ENCODE measurements at regions not wholly inside any gene's neighbourhood (a gene's known extent, or its start where the extent isn't known, plus 50 kb on each side); places are given as distances from the start of the nearest gene placed in this dataset.
"Not testable (repeated sequence)": the region's sequence is repeated elsewhere in the genome, so short reads cannot be mapped to it uniquely, and the experiment has no call there.

DNA sequence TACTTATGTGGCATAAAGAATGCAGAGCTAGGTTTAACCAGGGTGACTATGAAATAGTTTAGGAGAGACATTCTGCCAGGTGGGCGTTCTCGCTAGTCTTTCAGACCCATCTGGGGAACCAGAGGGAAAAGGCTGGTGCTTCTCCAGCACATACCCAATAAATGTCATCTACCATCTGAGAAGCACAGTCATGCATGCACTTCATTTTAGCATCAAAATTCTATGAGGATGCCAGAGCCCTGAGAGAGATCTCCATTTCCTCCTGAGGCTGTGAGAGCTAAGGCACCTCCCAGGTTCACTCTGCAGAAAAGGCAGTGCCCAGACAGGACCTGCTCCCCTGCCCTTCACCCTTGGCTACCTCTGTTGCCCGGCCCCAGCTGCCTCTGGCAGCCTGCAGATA is 196.2 kb upstream of the PRNP start:
- intact Hi-C loops (cut with DNase I) = no loop called here
- DNase-seq = no peak
- no peak for ATAC-seq (ENCODE audit: poor library complexity)

DNA sequence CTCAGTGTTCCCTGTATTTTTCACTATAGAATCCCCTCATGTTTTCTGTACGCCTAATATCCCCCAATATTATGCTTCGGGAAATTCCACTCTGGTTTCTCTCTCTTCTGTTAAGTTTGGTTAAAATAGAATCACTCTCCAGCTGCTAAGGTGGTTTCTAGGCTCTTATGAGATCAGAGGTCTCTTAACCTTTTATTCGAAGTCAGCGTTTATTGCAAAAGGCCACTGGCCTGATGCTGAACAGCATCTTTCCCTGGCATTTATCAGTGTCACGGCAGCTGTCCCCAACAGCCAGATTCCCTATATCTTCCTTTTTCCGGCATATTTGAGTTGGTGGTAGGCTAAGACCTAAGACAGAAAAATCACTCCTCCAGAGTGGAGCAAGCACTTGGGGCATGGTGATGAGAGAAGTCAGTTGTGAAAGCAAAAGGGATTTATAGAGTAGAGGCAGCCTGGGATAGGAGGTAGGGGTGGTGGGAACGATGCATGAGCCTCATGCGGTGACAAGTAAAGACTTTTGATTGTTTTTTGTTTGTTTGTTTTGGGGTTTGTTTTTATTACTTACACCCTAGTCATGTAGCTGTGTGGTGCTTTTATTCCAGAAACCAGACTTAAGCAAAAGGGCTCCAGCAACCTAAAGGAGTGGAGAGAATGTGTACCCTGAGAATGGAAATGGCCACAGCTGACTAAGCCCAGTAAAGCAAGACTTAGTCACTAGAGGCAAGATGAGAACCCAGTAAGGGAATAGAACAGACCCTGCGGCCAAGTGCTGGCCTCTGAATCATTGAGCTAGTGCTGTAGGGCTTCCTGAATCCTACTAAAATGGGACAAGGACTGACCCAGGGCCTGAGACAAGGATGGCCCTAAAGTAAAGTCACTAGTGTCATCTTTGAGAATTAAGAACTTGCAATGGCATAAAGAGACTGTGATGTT is 197.6 kb upstream of the PRNP start:
- no peak for ATAC-seq (ENCODE audit: poor library complexity)
- DNase-seq = no peak
- intact Hi-C loops (cut with DNase I) = no loop called here

DNA sequence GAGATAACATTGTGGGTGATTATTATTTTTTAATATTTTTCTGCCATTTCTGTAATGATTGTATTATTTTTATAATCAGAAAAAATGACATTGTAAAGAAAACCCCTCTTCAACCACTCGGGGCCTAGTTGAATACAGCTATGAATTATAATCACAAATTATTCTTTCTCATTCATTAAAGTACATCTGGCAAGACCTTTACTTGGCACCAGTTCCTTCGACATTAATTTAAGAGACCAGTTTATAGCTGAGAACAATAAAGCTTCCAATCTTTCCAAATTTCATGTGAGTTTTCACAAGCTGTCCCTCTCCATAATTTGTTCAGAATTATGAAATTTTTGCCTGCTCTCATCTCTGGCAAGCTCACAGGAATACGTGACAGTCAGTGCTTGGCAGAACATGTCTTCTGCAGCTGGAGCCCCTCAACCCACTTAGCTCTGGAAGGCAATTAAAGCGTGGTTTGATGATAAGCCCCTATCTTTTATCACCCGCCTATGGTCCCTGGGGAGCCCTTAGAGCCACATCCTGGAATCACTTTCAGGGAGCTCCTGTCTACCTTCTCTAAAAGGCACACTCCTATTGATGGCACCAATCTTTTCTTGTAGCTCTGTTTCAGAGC is 201.8 kb upstream of the PRNP start:
- intact Hi-C loops (cut with DNase I) = no loop called here
- ATAC-seq (ENCODE audit: poor library complexity) (no peak), DNase-seq (no peak)

DNA sequence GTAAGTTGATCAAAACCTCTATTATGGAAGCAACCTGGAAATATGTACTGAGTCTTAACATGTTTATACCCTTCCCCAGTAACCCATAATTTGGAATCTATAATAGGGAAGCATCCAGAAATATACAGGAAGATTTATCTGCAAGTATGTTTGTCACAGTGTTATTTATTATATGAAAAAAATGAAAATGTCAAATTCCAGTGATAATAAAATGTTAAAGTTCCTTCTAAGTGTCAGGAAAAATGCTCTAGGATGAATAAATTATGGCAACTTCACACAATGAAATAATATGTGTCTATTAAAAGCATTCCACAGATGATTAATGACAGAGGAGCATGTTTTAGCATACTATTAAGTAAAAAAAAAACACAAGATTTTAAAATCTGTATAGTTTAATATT is 202.3 kb upstream of the PRNP start:
- DNase-seq (no peak), ATAC-seq (ENCODE audit: poor library complexity) (no peak)
- intact Hi-C loops (cut with DNase I) = no loop called here

DNA sequence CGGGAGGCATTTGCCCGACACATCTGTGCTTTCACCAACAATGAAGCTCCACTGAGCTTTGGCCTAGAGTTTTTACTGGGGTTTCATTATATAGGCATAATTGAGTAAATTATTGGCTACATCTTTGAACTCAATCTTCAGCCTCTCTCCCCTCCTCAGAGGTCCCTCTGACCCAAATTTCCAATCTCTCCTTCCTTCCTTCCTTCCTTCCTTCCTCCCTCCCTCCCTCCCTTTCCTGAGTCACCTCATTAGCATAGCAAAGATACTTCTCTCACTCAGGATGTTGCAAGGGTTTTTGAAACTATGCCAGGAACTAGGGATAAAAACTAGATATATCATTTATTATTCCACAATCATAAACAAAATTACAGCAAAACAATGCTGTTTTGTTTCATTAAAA is 202.8 kb upstream of the PRNP start:
- intact Hi-C loops (cut with DNase I) = no loop called here
- ATAC-seq (ENCODE audit: poor library complexity) = no peak
- no peak for DNase-seq

DNA sequence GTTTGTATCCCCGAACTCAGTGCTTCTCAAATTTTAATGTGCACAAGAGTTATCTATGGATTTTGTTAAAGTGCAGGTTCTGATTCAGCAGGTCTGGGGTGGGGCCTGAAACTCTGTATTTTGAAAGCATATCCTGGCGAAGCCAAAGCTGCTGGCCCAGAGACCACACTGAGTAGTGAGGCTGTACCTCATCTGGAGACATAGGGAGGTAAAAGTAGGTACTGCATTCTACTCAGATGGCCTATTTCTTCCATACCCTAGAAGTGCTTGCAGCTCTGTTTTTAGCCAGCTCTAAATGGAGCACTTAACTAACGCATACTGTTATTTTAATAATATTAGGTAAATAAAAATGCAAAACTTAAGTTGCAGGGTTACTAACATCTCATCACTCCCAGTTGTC is 206.2 kb upstream of the PRNP start:
- intact Hi-C loops (cut with DNase I) = no loop called here

DNA sequence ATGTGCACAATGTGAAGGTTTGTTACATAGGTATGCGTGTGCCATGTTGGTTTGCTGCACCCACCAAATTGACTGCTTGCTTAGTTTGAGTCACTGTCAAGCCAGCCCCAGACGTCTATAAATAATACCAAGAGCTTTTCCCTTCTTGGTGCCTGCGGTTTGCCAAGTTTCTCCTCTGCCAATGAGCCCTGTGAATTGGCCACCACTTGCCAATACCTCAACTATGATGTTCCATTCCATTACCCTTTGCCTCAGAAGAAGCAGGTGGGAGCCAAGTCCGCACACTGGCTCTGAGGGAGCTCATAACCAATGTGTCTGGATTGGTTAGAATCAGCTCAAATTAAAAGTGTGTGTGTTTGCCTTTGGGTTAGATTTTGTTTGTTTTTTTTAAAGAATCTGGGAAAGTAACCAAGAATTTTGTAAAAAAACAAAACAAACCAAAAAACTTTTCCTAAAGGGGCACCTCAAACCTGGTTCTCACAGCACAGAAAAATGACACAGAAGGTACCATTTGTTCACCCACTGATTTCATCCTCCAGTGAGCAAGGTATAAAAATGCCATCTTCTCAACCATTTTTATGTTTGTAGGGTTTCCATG is 209.3 kb upstream of the PRNP start:
- no peak for DNase-seq
- intact Hi-C loops (cut with DNase I) = no loop called here
- ATAC-seq (ENCODE audit: poor library complexity) = peak; percentile 66

More for the DNA sequence above, 206.2 kb upstream of the PRNP start:
- no peak for DNase-seq
- no peak for ATAC-seq (ENCODE audit: poor library complexity)

DNA sequence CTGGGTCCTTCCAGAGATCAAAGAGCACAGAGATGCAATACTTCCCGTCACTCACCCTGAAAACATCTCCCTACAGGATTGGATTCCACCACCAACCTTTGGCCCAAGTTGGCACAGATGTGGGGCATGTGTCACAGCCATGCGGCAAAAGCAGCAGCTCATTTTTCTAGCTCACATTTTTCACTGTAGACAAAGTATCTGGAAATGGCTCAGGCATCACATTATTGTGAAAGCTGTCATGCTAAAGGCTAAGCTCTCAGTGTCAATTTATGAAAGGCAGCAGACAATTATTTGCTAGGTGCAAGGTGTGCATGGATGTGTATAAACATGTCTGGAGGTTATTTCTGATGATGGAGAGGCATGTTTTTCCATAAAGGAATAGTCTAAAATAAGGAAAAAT is 213.3 kb upstream of the PRNP start:
- DNase-seq = no peak
- intact Hi-C loops (cut with DNase I) = no loop called here
- ATAC-seq (ENCODE audit: poor library complexity) = no peak

DNA sequence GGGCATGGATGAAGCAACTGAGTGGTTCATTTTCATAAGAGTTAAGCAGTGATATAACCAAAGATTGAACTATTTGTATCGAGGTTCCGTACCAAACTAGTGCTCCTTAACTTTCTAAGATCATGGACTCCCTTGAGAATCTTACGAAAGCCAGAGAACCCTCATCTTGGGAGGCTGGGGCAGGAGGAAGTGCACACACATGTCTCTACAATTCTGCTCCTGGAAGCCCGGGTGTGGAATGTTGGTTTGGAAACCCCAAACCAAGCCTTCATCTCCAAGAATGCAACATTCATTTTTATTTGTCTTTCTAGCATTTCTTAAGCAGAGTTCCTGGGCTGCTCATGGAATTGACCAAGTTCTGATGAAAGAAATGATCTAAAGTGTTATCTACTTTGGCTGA is 215.0 kb upstream of the PRNP start:
- intact Hi-C loops (cut with DNase I) = no loop called here
- ATAC-seq (ENCODE audit: poor library complexity) = no peak

DNA sequence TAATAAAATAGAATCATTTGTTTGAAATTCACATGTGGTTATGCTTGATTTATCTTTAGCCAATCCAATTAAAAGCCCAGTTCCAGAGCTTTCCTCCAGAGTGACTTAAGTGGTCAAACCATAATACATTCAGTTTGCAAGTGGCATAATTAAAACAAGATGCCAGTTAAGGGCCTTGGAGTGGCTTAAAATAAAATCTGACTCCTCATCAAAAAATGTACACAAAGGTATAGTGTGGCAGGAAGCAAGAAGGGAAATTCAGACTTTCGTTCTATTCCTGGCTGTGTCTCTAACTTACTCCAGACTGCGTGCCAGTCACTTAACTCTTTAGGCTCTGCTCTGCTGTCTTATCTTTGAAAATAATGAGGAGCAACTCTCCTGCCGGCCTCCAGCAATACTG is 215.9 kb upstream of the PRNP start:
- no peak for ATAC-seq (ENCODE audit: poor library complexity)
- no peak for DNase-seq
- intact Hi-C loops (cut with DNase I) = no loop called here

More for the DNA sequence above, 215.0 kb upstream of the PRNP start:
- no peak for DNase-seq

DNA sequence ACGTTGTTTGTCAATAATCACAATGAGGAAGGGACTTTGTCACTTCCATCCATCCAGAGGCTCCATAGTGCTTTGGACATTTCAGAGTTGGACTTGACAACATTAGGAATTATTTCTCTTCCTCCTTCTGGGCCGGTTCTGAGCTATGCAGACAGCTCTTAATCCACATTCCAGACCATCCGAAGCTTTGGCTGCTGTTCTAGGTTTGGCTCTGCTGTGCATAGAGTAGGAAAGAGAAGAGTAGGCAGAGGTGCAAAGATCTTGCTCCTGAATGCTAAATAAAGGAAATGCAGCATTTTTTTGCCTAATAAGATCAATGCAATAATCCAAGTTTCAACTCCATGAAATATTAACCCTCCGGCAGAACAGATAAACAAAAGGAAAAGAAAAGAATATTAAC is 216.3 kb upstream of the PRNP start:
- no peak for ATAC-seq (ENCODE audit: poor library complexity)
- intact Hi-C loops (cut with DNase I) = no loop called here
- DNase-seq = no peak

DNA sequence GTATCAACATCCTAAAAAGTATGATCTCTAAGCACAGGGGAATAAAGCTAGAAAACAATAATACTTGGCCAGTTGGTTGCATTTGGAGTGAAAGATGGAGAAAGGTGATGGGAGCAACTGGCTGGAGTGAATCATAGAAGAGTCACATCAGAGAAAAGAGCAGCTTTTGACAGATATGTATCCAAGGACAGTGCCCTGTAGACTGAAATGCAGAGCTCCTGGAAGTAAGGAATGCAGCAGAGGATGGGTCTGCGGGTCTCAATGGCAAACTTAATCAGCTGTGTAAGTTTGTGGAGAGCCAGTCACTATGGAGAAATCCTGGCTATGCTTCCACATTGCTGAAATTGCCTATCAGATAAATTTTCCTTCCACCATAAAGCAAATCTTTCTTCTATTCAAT is 218.1 kb upstream of the PRNP start:
- DNase-seq (no peak), ATAC-seq (ENCODE audit: poor library complexity) (no peak)
- intact Hi-C loops (cut with DNase I) = no loop called here

DNA sequence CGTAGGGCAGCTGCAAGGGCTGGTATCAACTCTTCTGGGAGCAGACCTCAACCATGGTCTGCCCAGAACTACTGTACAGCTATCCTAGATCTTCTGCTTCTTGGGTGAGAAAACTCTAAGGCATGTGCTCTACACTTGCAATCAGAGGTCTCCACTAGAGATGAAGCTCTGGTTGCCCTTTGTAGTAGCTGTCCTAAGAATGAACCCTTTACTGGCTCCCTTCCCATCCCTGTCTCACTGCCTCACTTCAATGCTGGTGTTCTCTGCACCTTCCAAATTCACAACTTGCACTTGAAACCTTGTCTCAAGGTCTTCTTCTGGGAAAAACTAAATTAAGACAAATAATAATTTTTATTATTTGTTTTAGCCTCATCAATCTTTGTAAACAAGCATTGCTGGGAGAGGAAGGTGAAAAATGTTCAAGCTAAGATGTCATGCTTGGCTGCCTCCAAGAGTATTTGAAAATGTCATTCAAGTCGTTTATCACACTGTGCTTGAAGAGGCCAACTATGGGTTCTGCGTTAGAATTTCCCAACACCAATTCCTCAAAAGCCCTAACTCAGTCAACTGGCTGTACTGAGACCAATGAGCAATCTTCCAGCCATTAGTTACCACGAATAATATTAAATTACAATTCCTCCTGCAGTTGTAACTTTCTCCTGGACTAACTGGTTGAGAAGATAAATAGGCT is 216.9 kb upstream of the ADRA1D start:
- DNase-seq (no peak), ATAC-seq (ENCODE audit: poor library complexity) (peak; percentile 79)
- intact Hi-C loops (cut with DNase I) = no loop called here

DNA sequence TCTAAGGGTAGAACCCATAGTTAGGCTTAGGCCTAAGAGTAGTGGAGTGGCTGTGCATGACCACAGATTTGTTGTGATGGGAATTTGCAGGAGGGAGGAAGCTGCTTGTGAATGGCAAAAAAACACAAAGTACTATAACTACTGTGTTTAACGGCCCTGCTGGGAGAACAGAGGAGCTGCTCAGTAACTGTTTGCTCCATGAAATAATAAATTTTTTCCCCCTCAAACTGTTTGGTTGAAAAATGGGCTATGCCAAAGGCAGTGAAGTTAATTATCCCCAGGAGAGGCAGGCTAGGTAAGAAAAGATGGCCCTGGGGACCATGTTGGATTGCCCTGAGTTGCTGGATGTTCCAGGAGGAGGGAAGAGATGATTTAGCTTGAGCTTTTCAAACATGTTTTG is 216.1 kb upstream of the ADRA1D start:
- DNase-seq (no peak), ATAC-seq (ENCODE audit: poor library complexity) (no peak)
- intact Hi-C loops (cut with DNase I) = no loop called here

DNA sequence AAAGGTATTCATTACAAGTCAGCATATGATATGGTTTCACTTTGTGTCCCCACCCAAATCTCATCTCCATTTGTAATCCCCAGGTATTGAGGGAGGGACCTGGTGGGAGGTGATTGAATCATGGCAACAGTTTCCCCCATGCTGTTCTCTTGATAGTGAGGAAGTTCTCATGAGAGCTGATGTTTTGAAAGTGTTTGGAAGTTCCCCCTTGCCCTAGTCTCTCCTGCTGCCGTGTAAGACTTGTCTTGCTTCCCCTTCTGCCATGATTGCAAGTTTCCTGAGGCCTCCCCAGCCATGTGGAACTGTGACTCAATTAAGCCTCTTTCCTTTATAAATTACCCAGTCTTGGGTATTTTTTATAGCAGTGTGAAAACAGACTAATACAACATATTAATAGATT is 213.7 kb upstream of the ADRA1D start:
- intact Hi-C loops (cut with DNase I); ATAC-seq (ENCODE audit: poor library complexity): not testable (repeated sequence)

DNA sequence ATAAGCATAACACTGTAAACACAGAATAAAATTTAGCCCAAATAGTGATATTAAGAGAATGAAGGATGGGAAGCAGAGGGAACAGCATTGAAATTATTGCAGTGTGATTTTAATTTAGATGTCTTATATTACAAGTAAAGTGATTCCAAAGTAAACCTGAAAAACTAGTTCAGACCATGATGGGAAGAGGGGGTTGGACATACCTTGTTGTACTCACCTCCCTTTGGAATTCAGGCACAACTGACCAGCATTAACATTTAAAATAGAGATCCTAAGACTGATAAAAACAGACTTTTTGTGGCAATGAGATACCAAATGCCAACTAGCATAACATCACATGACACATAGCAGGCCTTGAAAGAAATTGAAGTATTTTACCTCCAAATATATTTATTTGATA is 210.0 kb upstream of the ADRA1D start:
- intact Hi-C loops (cut with DNase I) = no loop called here
- ATAC-seq (ENCODE audit: poor library complexity) (no peak), DNase-seq (no peak)

More for the DNA sequence above, 213.7 kb upstream of the ADRA1D start:
- DNase-seq = not testable (repeated sequence)

DNA sequence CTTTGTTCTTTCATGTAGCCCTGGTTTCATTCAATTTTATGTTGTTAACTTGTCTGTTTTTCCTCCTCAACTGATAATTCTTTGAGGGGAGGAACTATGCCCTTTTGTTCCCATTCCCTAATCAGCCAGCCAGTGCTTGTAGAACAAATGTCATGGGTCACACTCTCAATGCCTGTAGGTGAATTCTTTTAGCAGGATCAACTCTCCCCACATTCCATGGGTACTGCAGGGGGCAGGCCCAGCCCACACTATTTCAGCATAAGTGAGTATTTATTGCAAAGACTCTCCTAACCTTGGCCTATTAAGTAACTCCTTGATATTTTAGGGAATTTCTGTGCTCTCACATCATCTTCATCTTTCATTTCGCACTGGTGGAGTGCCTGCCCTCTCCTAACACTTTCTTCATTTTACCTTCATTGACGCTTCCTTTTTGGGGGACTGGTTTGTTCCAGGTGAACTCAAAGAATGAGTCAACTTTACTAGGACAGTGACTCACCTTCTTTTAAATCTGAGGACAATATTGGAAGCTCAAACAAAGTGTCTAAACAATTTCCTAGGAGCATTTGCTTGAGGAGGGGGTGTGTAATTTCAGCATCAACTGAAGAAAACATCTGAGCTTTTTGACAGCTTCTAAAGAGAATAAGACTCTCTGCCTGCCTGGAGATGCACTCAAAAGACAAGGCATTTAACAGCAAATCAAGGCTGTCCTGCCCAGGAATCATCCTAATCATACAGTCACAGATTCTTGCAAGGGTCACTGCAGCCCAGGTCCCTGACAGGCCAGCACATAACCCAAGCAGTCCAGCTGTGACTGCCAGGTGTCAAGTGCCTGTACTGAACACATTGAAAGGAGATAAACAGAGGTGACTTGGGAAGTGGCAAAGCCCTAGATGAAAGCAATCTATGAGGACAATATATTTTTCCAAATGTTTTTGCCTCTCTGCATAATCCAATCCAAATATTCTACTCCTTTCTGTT is 208.8 kb upstream of the ADRA1D start:
- ATAC-seq (ENCODE audit: poor library complexity) = peak; percentile 90
- no peak for DNase-seq
- intact Hi-C loops (cut with DNase I) = no loop called here

DNA sequence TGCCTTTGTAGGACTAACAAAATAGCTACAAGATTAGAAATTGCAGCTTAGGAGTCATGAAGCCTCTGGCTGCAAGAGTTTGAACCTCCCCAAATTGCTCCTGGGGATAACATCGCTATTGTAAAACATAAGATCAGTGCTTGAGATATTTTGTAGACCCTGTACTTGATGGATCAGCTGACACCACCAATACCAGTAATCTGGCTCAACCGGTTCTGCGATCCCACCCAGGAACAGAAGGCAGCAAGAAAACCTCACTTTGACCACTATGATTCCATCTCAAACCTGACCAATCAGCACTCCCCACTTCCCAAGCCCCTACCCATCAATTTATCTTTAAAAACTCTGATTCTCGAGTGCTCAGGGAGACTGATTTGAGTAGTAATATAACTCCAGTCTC is 206.9 kb upstream of the ADRA1D start:
- no peak for ATAC-seq (ENCODE audit: poor library complexity)
- intact Hi-C loops (cut with DNase I) = no loop called here
- no peak for DNase-seq
